MM.1S (cell line): ENCODE measurements at regions not wholly inside any gene's neighbourhood (a gene's known extent, or its start where the extent isn't known, plus 50 kb on each side); places are given as distances from the start of the nearest gene placed in this dataset.

Source experiments
- DNase-seq: peaks from one replicate; pipeline ENCODE4 v3.0.0-alpha.2; 2015
- H2AFZ ChIP-seq: fragments of 300-600 bp; sonication (generic); 2 replicates; pipeline ENCODE4 v1.6.0; 2016; ENCODE audit warnings: antibody characterized with exemption, low read length
- H3F3A ChIP-seq: fragments of 300-600 bp; sonication (generic); 2 replicates; pipeline ENCODE4 v1.6.1; 2016; ENCODE audit warnings: mild to moderate bottlenecking, antibody characterized with exemption, low read length, moderate library complexity, mixed read lengths; ENCODE audit not compliant: insufficient read depth
- H3K27ac ChIP-seq: fragments of 300-600 bp; sonication (generic); 2 replicates; pipeline ENCODE4 v1.5.1; 2016; ENCODE audit warnings: mild to moderate bottlenecking, low read length
- H3K27me3 ChIP-seq: fragments of 300-600 bp; sonication (generic); replicated peaks from 2 replicates; pipeline ENCODE4 v1.6.0; 2016; ENCODE audit warnings: low read length; ENCODE audit not compliant: insufficient read depth
- H3K36me3 ChIP-seq: fragments of 300-600 bp; sonication (generic); replicated peaks from 2 replicates; pipeline ENCODE4 v1.6.1; 2016; ENCODE audit warnings: mild to moderate bottlenecking, low read length, mixed read lengths; ENCODE audit not compliant: insufficient read depth
- H3K4me1 ChIP-seq: fragments of 300-600 bp; sonication (generic); 2 replicates; pipeline ENCODE4 v1.6.1; 2016; ENCODE audit warnings: low read length, mixed read lengths
- H3K4me2 ChIP-seq: fragments of 300-600 bp; sonication (generic); 2 replicates; pipeline ENCODE4 v1.6.0; 2016; ENCODE audit warnings: low read depth, low read length
- H3K4me3 ChIP-seq: fragments of 300-600 bp; sonication (generic); 2 replicates; pipeline ENCODE4 v1.5.1; 2016; ENCODE audit warnings: low read length, mixed read lengths
- H3K79me2 ChIP-seq: fragments of 300-600 bp; sonication (generic); 2 replicates; pipeline ENCODE4 v1.6.1; 2016; ENCODE audit warnings: mixed run types, low read length, mixed read lengths
- H3K9ac ChIP-seq: fragments of 300-600 bp; sonication (generic); 2 replicates; pipeline ENCODE4 v1.6.1; 2016; ENCODE audit warnings: low read length, mixed read lengths
- H3K9me2 ChIP-seq: fragments of 300-600 bp; sonication (generic); replicated peaks from 2 replicates; pipeline ENCODE4 v1.6.1; 2016; ENCODE audit warnings: mild to moderate bottlenecking, low read length, mixed read lengths; ENCODE audit not compliant: insufficient read depth
- H3K9me3 ChIP-seq: fragments of 300-600 bp; sonication (generic); replicated peaks from 2 replicates; pipeline ENCODE4 v1.6.1; 2016; ENCODE audit warnings: mild to moderate bottlenecking, low read length, mixed read lengths; ENCODE audit not compliant: insufficient read depth
- H4K20me1 ChIP-seq: fragments of 300-600 bp; sonication (generic); 2 replicates; pipeline ENCODE4 v1.6.1; 2016; ENCODE audit warnings: mild to moderate bottlenecking, low read length, moderate library complexity, mixed read lengths; ENCODE audit not compliant: insufficient read depth
- EZH2 ChIP-seq: fragments of 300-600 bp; sonication (generic); optimal IDR thresholded peaks from 2 replicates; pipeline ENCODE3; 2017; ENCODE audit warnings: low read depth, mild to moderate bottlenecking, antibody characterized with exemption, low read length, mixed read lengths
- EZH2phosphoT487 ChIP-seq: fragments of 300-600 bp; sonication (generic); IDR thresholded peaks from 2 replicates; pipeline ENCODE4 v1.6.1; 2018; ENCODE audit warnings: antibody characterized with exemption, low read length
- TF ChIP-seq, protein P1 (sequence below): fragments of 300-600 bp; sonication (generic); IDR thresholded peaks from 2 replicates; pipeline ENCODE4 v1.5.1; 2016; ENCODE audit warnings: antibody characterized with exemption, low read length, mixed read lengths

DNA sequence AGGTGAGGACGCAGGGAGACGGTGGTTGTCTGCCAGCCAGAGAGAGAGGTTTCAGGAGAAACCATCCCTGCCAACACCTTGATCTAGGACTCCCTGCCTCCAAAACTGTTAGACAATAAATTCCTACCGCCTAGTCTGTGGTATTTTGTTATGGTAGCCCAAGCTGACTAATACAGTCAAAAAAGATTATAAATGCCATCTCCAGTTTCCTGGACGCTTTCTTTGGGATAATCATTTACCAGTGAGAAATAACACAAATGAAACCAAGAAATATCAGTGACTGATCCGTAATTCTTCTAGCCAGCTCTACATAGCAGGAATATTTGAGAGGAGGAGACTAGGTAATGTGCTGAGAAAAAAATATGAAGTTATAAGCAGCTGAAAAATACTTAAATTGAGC is 707.8 kb upstream of the LMCD1 start:
- Histone ChIP-seq H3K4me3 (no peak overlapping the region), H3K27me3 (no peaks in the 10 kb centered on the region), H3F3A (no peaks in the 10 kb centered on the region), H3K4me2 (no peak overlapping the region), H3K79me2 (no peaks in the 10 kb centered on the region), H3K27ac (no peak overlapping the region), H2AFZ (no peak overlapping the region), H3K4me1 (no peaks in the 10 kb centered on the region), H3K9ac (no peak overlapping the region), H3K36me3 (no peaks in the 10 kb centered on the region), H4K20me1 (no peaks in the 10 kb centered on the region), H3K9me2 (no peaks in the 10 kb centered on the region), H3K9me3 (no peaks in the 10 kb centered on the region)
- DNase-seq, result no peak
- TF ChIP-seq EZH2phosphoT487 (no peak), EZH2 (no peak)
- TF ChIP-seq, protein P1, sequence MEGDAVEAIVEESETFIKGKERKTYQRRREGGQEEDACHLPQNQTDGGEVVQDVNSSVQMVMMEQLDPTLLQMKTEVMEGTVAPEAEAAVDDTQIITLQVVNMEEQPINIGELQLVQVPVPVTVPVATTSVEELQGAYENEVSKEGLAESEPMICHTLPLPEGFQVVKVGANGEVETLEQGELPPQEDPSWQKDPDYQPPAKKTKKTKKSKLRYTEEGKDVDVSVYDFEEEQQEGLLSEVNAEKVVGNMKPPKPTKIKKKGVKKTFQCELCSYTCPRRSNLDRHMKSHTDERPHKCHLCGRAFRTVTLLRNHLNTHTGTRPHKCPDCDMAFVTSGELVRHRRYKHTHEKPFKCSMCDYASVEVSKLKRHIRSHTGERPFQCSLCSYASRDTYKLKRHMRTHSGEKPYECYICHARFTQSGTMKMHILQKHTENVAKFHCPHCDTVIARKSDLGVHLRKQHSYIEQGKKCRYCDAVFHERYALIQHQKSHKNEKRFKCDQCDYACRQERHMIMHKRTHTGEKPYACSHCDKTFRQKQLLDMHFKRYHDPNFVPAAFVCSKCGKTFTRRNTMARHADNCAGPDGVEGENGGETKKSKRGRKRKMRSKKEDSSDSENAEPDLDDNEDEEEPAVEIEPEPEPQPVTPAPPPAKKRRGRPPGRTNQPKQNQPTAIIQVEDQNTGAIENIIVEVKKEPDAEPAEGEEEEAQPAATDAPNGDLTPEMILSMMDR, result no peak

DNA sequence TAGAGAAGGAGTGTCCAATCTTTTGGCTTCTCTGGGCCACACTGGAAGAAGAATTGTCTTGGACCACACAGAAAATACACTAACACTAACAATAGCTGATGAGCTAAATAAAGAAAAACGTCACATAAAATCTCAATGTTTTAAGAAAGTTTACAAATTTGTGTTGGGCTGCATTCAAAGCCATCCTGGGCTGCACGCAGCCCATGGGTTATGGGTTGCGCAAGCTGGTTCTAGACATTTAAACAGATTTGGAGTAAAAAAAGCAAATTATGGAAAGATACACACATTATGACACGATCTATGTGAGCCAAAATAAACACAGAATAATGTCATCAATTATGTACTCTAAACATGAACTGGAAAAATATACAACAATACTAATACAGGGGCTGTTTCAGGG is 703.3 kb upstream of the LMCD1 start:
- Histone ChIP-seq H3K4me1 (no peaks in the 10 kb centered on the region), H2AFZ (no peak overlapping the region), H3K27ac (no peak overlapping the region), H3K36me3 (no peaks in the 10 kb centered on the region), H3K27me3 (no peaks in the 10 kb centered on the region), H3K9ac (no peak overlapping the region), H3F3A (no peaks in the 10 kb centered on the region), H3K9me2 (no peaks in the 10 kb centered on the region), H3K79me2 (no peaks in the 10 kb centered on the region), H3K9me3 (no peaks in the 10 kb centered on the region), H4K20me1 (no peaks in the 10 kb centered on the region), H3K4me2 (no peak overlapping the region), H3K4me3 (no peak overlapping the region)
- TF ChIP-seq EZH2, result no peak
- TF ChIP-seq, protein P1, result no peak
- no peak for TF ChIP-seq EZH2phosphoT487
- DNase-seq, result no peak

DNA sequence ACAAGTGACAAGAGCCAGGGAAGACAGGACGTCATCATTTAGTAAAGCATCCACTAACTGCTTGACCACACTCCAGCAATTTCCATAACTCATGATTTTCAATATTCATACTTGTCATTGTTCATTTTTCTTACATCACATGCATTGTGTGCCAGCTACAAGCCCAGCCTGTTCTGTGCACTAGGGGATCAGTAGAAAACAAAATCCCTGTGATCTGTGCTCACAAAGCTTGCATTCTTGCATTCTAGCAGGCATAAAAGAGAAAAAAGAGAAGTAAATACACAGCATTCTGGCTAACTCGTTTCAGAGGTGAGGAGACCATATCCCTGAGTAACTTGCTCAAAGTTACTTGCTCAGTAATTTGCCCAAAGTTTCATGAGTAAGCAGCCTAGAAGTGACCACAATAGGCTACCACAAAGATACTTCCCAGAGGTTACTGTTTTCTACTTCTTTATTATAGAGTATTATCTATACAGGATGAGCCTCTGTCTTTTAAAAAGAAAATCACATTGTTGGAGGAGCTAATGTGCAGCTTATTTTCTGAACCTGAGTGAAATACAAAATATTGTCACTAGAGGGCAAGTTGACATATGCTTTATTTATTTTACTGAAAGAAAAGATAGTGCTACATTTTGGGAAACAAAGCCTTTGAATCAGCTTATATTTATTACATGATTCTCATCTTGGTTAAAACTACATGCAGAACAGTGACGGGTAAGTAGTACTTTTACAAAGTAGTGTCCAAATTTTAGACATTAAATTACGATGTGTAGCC is 701.4 kb upstream of the LMCD1 start:
- Histone ChIP-seq H3K9ac (no peak overlapping the region), H3K4me2 (no peak overlapping the region), H3K79me2 (no peaks in the 10 kb centered on the region), H3K9me3 (no peaks in the 10 kb centered on the region), H3K4me3 (no peak overlapping the region), H3K36me3 (no peaks in the 10 kb centered on the region), H3K9me2 (no peaks in the 10 kb centered on the region), H3K27ac (no peak overlapping the region), H3F3A (no peaks in the 10 kb centered on the region), H3K4me1 (no peaks in the 10 kb centered on the region), H3K27me3 (no peaks in the 10 kb centered on the region), H2AFZ (no peak overlapping the region), H4K20me1 (no peaks in the 10 kb centered on the region)
- DNase-seq, result no peak
- TF ChIP-seq EZH2phosphoT487 (no peak), EZH2 (no peak)
- TF ChIP-seq, protein P1, result 0 out of 2 replicates have a peak, but pooled peaks have one; percentile 3
